Stimulated activated naive CD8-positive, alpha-beta T cell treated with anti-CD3 and anti-CD28 coated beads, Interleukin-15, Interleukin-2, amounts not matched to agents 100 ng/mL and 50 ng/mL, for 24 hours (primary cell): ENCODE measurements at regions not wholly inside any gene's neighbourhood (a gene's known extent, or its start where the extent isn't known, plus 50 kb on each side); places are given as distances from the start of the nearest gene placed in this dataset.
"Not testable (repeated sequence)": the region's sequence is repeated elsewhere in the genome, so short reads cannot be mapped to it uniquely, and the experiment has no call there.

Experiments used
- H3K27ac Mint-ChIP-seq: one replicate; pipeline ENCODE4 v1.8.0; 2021; ENCODE audit warnings: mild to moderate bottlenecking, mixed read lengths
- H3K27me3 Mint-ChIP-seq: one replicate; pipeline ENCODE4 v1.8.0; 2021; ENCODE audit warnings: mixed read lengths
- H3K36me3 Mint-ChIP-seq: one replicate; pipeline ENCODE4 v1.8.0; 2021; ENCODE audit warnings: low read depth, mixed read lengths
- H3K4me1 Mint-ChIP-seq: one replicate; pipeline ENCODE4 v1.8.0; 2021; ENCODE audit warnings: low read depth, mixed read lengths
- H3K4me3 Mint-ChIP-seq: one replicate; pipeline ENCODE4 v1.8.0; 2021; ENCODE audit warnings: mild to moderate bottlenecking, mixed read lengths
- H3K9me3 Mint-ChIP-seq: one replicate; pipeline ENCODE4 v1.8.0; 2021; ENCODE audit warnings: mixed read lengths

DNA sequence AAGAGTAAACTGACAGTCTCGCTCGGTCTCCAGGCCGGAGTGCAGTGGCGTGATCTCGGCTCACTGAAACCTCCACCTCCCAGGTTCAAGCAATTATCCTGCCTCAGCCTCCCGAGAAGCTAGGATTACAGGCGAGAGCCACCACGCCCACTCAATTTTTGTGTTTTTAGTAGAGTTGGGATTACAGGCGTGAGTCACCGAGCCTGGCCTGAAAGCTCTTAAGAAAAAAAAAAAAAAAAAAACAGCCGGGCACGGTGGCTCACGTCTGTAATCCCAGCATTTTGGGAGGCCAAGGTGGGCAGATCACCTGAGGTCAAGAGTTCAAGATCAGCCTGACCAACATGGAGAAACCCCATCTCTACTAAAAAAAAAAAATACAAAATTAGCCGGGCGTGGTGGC lies 55.3 kb upstream of the THOC2 start:
- not testable (repeated sequence) for H3K27me3 Mint-ChIP-seq, H3K36me3 Mint-ChIP-seq, H3K27ac Mint-ChIP-seq, H3K4me1 Mint-ChIP-seq, H3K9me3 Mint-ChIP-seq, H3K4me3 Mint-ChIP-seq

DNA sequence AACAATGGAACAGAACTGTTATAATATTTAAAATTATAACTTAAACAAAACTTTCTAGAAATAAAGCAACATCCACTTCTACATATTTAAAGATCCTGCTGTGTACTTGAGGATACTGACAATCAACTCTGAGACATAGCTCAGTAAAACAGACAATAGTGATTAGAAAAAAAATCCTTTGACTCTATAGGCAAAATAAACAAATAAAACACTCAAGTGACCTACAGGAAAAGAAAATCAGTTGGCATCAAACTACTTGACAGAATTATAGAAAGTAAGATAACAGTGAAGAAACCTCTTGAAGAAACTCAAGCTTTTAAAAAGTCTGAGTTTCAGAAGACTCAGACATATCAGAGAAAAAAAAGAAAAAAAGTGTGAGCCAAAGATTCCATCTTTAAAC lies 55.9 kb upstream of the THOC2 start:
- H3K9me3 Mint-ChIP-seq = no peaks in the 10 kb centered on the region
- H3K4me1 Mint-ChIP-seq = peaks cover 7% of the 10 kb centered on the region
- H3K27me3 Mint-ChIP-seq = no peaks in the 10 kb centered on the region
- no peak overlapping the region for H3K27ac Mint-ChIP-seq
- no peaks in the 10 kb centered on the region for H3K36me3 Mint-ChIP-seq
- no peak overlapping the region for H3K4me3 Mint-ChIP-seq

DNA sequence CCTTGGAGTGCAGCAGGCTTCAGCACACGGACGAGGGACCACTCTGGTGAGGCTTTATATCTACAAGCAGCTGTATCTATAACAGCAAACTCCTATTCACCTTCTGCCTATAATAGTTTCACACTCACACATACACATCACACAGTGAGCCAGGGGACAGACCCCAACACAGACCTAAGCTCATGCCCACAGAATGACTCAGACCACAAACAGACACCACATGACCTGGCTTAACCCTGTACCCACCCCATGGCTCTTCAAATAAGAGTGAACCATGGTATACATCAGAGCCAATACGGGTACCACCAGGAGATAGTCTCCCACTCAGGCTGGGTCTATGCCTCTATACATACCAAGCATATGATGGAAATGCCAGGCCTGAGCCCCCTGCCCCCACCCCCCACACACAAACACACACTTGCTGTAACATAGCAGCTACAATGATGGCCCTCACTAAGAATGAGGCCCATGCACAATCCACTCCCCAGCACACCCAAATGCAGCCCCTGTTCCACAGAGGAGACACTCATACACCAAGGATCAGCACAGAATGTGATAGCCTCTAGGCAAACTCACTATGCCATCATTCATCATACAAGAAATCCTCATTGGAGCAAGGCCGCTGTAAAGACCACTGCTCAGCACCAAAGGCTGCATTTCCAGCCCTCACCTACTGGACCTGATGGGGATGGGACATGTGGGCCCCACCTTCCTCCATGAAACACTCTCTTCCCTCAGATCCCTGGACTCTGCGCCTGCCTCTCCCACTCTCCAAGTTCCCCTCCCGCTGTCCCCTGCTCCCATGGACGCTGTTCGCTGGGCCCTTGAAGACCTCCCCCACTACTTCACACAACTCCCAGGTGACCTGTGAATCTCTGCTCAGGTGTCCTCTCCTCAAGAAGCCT lies 62.1 kb upstream of the XIAP start:
- no peaks in the 10 kb centered on the region for H3K27me3 Mint-ChIP-seq
- no peaks in the 10 kb centered on the region for H3K36me3 Mint-ChIP-seq
- no peaks in the 10 kb centered on the region for H3K9me3 Mint-ChIP-seq
- no peak overlapping the region for H3K4me3 Mint-ChIP-seq
- no peaks in the 10 kb centered on the region for H3K4me1 Mint-ChIP-seq
- no peak overlapping the region for H3K27ac Mint-ChIP-seq

DNA sequence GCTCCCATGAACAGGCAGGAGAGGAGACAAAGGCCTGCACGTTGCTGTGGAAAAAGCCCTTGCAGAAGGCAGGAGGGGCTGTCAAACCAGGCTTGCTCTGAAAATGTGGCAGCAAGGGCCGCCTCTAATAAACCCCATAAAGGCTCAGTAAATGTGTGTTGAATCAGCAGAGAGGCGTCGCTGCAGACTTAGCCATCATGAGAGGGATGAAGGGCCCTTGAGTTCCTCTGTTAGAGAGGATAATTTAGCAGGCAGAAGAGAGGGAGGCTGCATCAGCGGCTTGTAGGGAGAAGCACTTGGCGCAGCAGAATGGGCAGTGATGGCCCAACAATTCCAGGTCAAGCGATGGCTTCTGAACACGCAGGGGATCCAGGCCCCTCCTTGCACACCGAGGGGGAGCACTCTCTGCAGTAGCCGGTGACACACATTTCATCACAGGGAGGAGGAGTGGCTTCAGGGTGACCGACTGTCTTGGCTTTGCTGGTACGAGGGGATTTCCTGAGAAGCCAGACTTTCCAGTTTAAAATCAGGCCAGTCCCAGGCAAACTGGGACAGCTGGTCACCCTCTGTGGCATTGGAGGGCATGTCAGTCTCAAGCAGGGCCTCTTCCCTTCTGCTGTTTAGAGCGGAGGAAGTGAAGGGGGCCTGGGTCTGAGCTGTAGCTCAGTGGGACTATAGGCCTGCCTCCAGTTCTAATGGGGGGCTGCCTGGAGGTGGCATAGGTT lies 61.0 kb upstream of the XIAP start:
- not testable (repeated sequence) for H3K4me3 Mint-ChIP-seq, H3K36me3 Mint-ChIP-seq, H3K4me1 Mint-ChIP-seq, H3K27me3 Mint-ChIP-seq, H3K27ac Mint-ChIP-seq, H3K9me3 Mint-ChIP-seq

DNA sequence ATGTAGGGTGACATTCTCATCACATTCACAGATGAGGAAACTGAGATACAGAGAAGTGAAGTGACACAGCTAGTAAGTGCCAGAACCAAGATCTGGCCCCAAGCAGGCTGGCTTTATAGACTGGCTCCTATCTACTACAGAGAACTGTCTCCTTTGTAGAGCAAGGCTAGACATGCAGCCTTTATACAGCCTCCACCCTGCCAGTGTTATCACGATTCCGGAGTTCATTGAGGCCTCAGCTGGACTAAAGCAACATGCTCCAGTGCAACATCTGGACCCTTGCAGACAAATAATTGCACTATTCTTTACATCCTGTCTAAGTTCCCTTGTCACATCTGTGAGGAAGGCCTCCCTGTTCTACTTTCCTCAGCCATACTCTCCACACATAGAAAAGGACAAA lies 58.0 kb upstream of the XIAP start:
- no peak overlapping the region for H3K27ac Mint-ChIP-seq
- no peaks in the 10 kb centered on the region for H3K27me3 Mint-ChIP-seq
- no peaks in the 10 kb centered on the region for H3K9me3 Mint-ChIP-seq
- no peaks in the 10 kb centered on the region for H3K36me3 Mint-ChIP-seq
- H3K4me3 Mint-ChIP-seq = no peak overlapping the region
- H3K4me1 Mint-ChIP-seq = peaks cover 8% of the 10 kb centered on the region

DNA sequence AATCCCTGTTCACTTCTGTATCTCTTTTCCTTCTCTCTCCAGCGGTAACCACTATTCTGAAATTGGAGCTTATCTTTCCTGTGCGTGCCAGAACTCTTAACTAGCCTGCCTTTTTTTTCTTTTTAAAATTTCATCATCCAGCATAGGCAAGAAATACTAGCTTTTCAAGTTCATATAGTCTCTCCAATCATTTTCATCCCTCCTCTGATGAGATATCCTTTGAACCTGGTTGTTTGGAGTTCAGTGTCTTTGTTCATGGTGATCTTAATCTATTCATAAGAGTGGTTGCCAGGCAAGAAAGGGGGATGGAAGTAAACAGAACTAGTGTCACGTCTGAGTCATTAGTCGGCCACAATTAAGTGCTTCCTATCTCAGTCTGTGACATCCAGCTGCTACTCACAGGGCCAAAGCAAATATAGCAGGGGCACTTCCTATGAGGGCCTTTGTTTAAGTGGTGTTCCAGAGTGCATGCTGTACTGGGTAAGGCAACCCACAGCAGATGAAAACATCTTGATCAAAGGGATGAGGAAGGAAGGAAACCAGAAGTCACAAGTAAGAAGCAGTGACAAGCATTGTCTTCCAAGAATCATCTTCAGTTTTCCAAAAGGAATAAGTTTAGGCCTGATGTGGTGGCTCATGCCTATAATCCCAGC lies 56.4 kb upstream of the XIAP start:
- Mint-ChIP-seq H3K4me1 (peaks cover 8% of the 10 kb centered on the region), H3K4me3 (peak overlapping the region; percentile 30), H3K36me3 (no peaks in the 10 kb centered on the region), H3K27ac (peak overlapping the region; percentile 52), H3K27me3 (no peaks in the 10 kb centered on the region), H3K9me3 (no peaks in the 10 kb centered on the region)

DNA sequence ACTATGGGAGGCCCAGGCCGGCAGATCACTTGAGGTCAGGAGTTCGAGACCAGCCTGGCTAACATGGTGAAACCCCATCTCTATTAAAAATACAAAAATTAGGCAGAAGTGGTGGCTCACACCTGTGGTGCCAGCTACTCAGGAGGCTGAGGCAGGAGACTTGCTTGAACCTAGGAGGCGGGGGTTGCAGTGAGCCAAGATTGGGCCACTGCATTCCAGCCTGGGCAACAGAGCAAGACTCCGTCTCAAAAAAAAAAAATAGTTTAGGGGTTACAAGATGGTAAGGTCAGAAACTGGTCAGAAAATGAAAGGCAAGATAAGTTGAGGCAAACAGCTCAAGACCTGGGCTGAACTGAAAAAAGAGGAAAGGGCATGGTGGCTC lies 55.9 kb upstream of the XIAP start:
- H3K27me3 Mint-ChIP-seq, H3K36me3 Mint-ChIP-seq, H3K27ac Mint-ChIP-seq, H3K4me1 Mint-ChIP-seq, H3K9me3 Mint-ChIP-seq, H3K4me3 Mint-ChIP-seq: not testable (repeated sequence)

DNA sequence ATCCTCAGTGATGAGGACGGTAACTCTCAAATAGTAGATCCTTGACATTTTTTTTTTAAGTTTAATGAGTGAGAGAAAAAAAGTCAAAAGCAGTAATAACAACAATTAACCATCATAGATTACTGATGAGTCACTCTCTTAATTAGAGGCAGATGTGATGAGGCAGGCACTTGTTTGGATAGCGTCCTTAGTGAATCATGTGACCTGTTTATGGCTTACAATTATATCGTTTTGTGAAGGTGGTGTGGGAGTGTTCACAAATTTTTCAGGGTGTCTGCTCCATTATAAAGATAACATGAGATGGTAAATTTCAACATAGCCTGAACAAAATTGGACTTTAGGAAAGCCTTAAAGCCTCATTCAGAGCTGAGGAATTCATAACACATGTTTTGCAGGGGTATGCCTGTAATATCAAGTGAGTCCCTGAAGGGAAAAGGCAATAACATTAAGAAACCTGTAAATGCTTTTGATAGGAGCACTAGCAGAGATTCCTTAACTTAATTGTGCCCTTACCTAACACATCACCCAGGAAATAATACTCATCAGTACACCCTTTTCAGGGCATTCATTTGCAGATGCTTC lies 51.9 kb upstream of the XIAP start:
- no peaks in the 10 kb centered on the region for H3K9me3 Mint-ChIP-seq
- H3K4me3 Mint-ChIP-seq = no peak overlapping the region
- peaks cover 8% of the 10 kb centered on the region for H3K4me1 Mint-ChIP-seq
- no peaks in the 10 kb centered on the region for H3K27me3 Mint-ChIP-seq
- no peaks in the 10 kb centered on the region for H3K36me3 Mint-ChIP-seq
- H3K27ac Mint-ChIP-seq = no peak overlapping the region

DNA sequence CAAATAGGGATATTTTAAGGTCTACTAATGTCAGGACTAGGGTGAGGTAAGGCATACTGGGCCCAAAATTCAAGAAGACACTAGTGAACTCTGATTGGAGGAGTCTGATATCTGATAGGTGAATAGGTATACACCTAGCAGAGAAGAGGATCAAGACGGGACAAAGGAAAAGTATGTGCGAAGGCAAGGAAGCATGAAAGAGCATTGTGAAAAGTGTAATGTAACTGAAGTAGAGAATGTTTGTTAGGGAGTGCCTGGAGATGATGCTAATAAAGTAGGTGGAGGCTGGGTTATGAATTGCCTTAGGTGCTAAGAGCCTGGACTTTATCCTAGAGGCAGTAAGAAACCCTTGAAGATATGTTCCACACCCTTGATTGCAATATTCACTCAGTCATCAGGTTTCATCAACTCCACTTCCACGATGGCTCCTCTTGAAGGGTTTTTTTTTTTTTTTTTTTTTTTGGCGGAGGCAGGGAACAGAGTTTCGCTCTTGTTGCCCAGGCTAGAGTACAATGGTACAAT lies 49.9 kb upstream of the XIAP start:
- Mint-ChIP-seq H3K9me3 (no peaks in the 10 kb centered on the region), H3K36me3 (no peaks in the 10 kb centered on the region), H3K27me3 (no peaks in the 10 kb centered on the region), H3K4me3 (no peak overlapping the region), H3K27ac (no peak overlapping the region), H3K4me1 (no peaks in the 10 kb centered on the region)
